Gastroesophageal sphincter (tissue), 4 donors: ENCODE measurements at regions not wholly inside any gene's neighbourhood (a gene's known extent, or its start where the extent isn't known, plus 50 kb on each side); places are given as distances from the start of the nearest gene placed in this dataset.

Experiments used
- ATAC-seq: fragments of 150-250 bp; one replicate; pipeline ENCODE4 v1.9.1; 2016; ENCODE audit warnings: mild to moderate bottlenecking, moderate library complexity
- H3K27ac ChIP-seq, 4 donors: fragments of 200-600 bp; sonication (generic) in 3 of 4; 1 replicate in 3 of 4; 2 replicates in 1 of 4; pipeline ENCODE4 v1.5.1; 2016 to 2019
- H3K27me3 ChIP-seq: fragments of 200-600 bp; sonication (generic); one replicate; pipeline ENCODE4 v1.5.1; 2019
- H3K36me3 ChIP-seq, 2 donors: fragments of 200-600 bp; sonication (generic); one replicate each; pipeline ENCODE4 v1.5.1; 2019; ENCODE audit warnings: control low read depth in 1 of 2
- H3K4me1 ChIP-seq, 3 donors: fragments of 200-600 bp; sonication (generic); 1 replicate in 2 of 3; 2 replicates in 1 of 3; pipeline ENCODE4 v1.5.1; 2016 to 2019; ENCODE audit warnings: control low read depth in 2 of 3
- H3K4me3 ChIP-seq, 2 donors: fragments of 200-600 bp; sonication (generic); one replicate each; pipeline ENCODE4 v1.5.1; 2019; ENCODE audit warnings: mild to moderate bottlenecking in 1 of 2, moderate library complexity in 1 of 2
- H3K9me3 ChIP-seq, 3 donors: fragments of 200-600 bp; sonication (generic); one replicate each; pipeline ENCODE4 v1.5.1; 2017 to 2019; ENCODE audit warnings: control low read depth in 2 of 3
- CTCF ChIP-seq, 4 experiments: fragments of 200-600 bp in 2 of 4; fragments of 450-650 bp in 2 of 4; sonication (generic) in 1 of 4; IDR thresholded peaks; one replicate each; pipeline ENCODE4 v1.5.1; 2017 to 2019; ENCODE audit warnings: antibody characterized with exemption in 4 of 4, mild to moderate bottlenecking in 2 of 4, moderate library complexity in 2 of 4
- EP300 ChIP-seq: sonication (generic); formaldehyde crosslinking; IDR thresholded peaks from one replicate; pipeline ENCODE4 v1.6.1; 2017; ENCODE audit warnings: antibody characterized with exemption, mild to moderate bottlenecking
- POLR2A ChIP-seq, 2 donors: fragments of 450-650 bp; IDR thresholded peaks; one replicate each; pipeline ENCODE4 v1.6.1; 2017; ENCODE audit warnings: antibody characterized with exemption in 2 of 2, mild to moderate bottlenecking in 2 of 2, moderate library complexity in 1 of 2
- POLR2AphosphoS5 ChIP-seq: sonication (generic); formaldehyde crosslinking; IDR thresholded peaks from one replicate; pipeline ENCODE4 v1.6.1; 2017; ENCODE audit warnings: antibody characterized with exemption
- WGBS, 2 donors: methylation state at CpG; one replicate each; pipeline ENCODE4 v1.1.5; 2018; ENCODE audit warnings: low coverage in 1 of 2; 5-methylcytosine and 5-hydroxymethylcytosine counted together

DNA sequence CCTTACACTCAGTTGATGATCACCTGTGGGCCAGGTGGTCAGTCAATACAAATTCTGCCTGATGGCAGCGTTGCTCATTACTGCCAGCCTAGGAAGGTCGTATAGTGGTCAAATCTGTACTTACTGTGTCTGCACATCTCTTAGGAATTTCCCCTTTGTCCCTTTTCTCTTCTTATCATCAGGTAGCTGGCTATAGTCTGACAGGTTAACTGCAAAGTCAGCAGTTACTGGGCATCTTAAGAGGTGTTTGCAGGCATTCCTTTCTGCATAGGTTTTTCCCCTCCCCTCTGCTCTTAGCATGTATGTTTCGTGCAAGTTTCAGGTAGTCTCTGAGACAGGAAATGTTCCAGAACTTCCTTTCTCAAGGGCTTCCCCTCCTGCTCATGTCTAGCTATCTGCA, 298.7 kb downstream of the LRRIQ3 start:
- Histone ChIP-seq H3K27me3 (no peaks in the 10 kb centered on the region), H3K4me1 (no peaks in the 10 kb centered on the region), H3K9me3 (no peaks in the 10 kb centered on the region), H3K27ac (no peak overlapping the region), H3K4me3 (no peak overlapping the region), H3K36me3 (no peaks in the 10 kb centered on the region)
- 45 to 47% methylated on average over 3 of the region's 3 CpGs for WGBS, 2 donors
- TF ChIP-seq POLR2AphosphoS5: no peak
- no peak for TF ChIP-seq POLR2A (IDR thresholded peaks at IDR 0.05)
- TF ChIP-seq EP300: no peak
- TF ChIP-seq CTCF (IDR thresholded peaks at IDR 0.05): no peak
- ATAC-seq: no peak

GRCh38 chr1:73898540-73898939, 299.4 kb downstream of the LRRIQ3 start:
- ATAC-seq: no peak
- 80 to 83% methylated on average over 2 to 3 of the region's 3 CpGs for WGBS, 2 donors
- Histone ChIP-seq H3K9me3 (no peaks in the 10 kb centered on the region), H3K27me3 (no peaks in the 10 kb centered on the region), H3K36me3 (no peaks in the 10 kb centered on the region), H3K4me1 (no peaks in the 10 kb centered on the region), H3K4me3 (no peak overlapping the region), H3K27ac (no peak overlapping the region)
- TF ChIP-seq CTCF (IDR thresholded peaks at IDR 0.05): no peak
- no peak for TF ChIP-seq POLR2AphosphoS5
- TF ChIP-seq EP300: no peak
- no peak for TF ChIP-seq POLR2A (IDR thresholded peaks at IDR 0.05)

DNA sequence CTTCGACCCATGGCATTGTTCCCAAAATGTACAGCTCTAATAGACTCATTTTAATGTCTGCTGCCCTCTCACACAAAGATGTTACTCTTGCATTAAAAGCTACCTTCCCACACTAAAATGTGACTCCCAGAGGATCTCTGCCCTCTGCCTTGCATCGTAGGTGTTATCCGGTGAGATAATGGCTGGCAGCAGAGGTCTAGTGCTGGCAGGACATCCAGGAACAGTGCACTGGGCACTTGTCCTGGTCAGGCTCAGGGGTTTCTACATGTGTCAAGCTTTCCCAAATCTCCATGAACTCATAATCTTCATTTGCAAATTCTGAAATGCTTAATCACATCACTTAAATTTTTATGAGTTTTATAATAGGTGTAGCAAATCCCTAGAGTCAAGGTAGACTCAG, 310.6 kb downstream of the LRRIQ3 start:
- no peak for ATAC-seq
- WGBS, 2 donors: 65 to 94% methylated on average over 1 to 3 of the region's 3 CpGs

DNA sequence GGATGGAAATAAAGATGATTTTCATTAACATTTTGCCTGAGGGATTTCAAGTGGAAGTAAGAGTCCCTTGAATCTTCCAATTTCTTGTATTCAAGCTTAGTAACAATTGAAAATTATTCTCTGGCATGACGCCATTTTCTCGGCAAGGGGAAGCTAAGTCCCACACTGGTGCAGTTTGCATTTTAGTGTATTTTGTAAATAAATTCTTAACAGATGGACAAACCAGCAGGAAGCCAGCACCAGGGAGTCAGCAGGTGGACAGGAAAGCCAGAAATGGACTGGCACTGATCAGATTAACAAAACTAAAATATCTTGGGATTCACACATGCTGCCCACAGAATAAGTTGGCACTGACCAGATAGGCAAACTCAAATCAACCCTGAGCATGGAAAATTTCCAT, 311.3 kb downstream of the LRRIQ3 start:
- Histone ChIP-seq H3K9me3 (no peaks in the 10 kb centered on the region), H3K4me3 (no peak overlapping the region), H3K4me1 (no peaks in the 10 kb centered on the region), H3K27me3 (no peaks in the 10 kb centered on the region), H3K27ac (no peak overlapping the region), H3K36me3 (no peaks in the 10 kb centered on the region)
- ATAC-seq: no peak
- TF ChIP-seq POLR2AphosphoS5 (no peak), EP300 (no peak), CTCF (IDR thresholded peaks at IDR 0.05) (no peak), POLR2A (IDR thresholded peaks at IDR 0.05) (no peak)
- WGBS, 2 donors: 47 to 63% methylated on average over 2 of the region's 2 CpGs

More for the DNA sequence above, 310.6 kb downstream of the LRRIQ3 start:
- no peaks in the 10 kb centered on the region for H3K36me3 ChIP-seq
- TF ChIP-seq EP300 (no peak), POLR2A (IDR thresholded peaks at IDR 0.05) (no peak), CTCF (IDR thresholded peaks at IDR 0.05) (no peak), POLR2AphosphoS5 (no peak)
- H3K27me3 ChIP-seq: no peaks in the 10 kb centered on the region
- H3K27ac ChIP-seq: no peak overlapping the region
- no peak overlapping the region for H3K4me3 ChIP-seq
- no peaks in the 10 kb centered on the region for H3K4me1 ChIP-seq
- H3K9me3 ChIP-seq: no peaks in the 10 kb centered on the region

DNA sequence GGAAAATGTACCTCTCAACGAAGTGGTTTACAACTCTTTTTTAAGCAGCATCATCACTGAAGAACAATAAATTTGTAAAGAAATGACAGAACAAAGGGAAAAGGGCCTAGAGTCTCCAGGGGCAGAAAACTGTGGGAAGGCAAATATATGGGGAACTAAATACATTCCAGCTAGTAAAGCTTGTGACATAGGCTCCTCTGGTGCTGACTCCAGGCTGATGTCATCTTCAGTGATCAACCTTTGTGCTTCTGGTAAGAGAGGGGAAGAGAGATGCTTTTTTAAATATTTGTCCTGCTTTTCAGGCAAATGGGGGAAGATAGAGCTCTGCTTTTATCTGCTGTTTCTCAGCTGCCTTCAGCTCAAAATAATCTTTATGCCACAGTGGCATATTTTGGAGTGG, 323.2 kb downstream of the LRRIQ3 start:
- H3K27me3 ChIP-seq: no peaks in the 10 kb centered on the region
- WGBS, 2 donors: 64 to 75% methylated on average over 1 of the region's 1 CpG

More for the DNA sequence above, 323.2 kb downstream of the LRRIQ3 start:
- ATAC-seq: no peak
- no peak overlapping the region for H3K4me3 ChIP-seq
- no peaks in the 10 kb centered on the region for H3K4me1 ChIP-seq
- TF ChIP-seq POLR2AphosphoS5: no peak
- TF ChIP-seq EP300: no peak
- TF ChIP-seq POLR2A (IDR thresholded peaks at IDR 0.05): no peak
- no peak for TF ChIP-seq CTCF (IDR thresholded peaks at IDR 0.05)
- H3K27ac ChIP-seq: no peak overlapping the region
- no peaks in the 10 kb centered on the region for H3K36me3 ChIP-seq
- peaks cover 0 to 4% (median 0%) of the 10 kb centered on the region in 3 donors for H3K9me3 ChIP-seq
